Liver (tissue), 8 donors: ENCODE measurements at regions not wholly inside any gene's neighbourhood (a gene's known extent, or its start where the extent isn't known, plus 50 kb on each side); places are given as distances from the start of the nearest gene placed in this dataset.

Experiments
- DNase-seq: peaks from one replicate; pipeline ENCODE4 v3.0.0-alpha.2; 2017; ENCODE audit warnings: low spot score
- H3K27ac ChIP-seq, 2 donors: one replicate each; pipeline ENCODE4 v1.7.0; 2013; ENCODE audit warnings: inconsistent platforms in 2 of 2, low read length in 2 of 2, control low read depth in 1 of 2, low read depth in 1 of 2, mild to moderate bottlenecking in 1 of 2
- H3K27me3 ChIP-seq, 4 donors: one replicate each; pipeline versions ENCODE4 v1.6.1 to v1.7.0; 2013; ENCODE audit warnings: low read length in 3 of 4, inconsistent platforms in 1 of 4, mild to moderate bottlenecking in 1 of 4, moderate library complexity in 1 of 4; ENCODE audit not compliant: control insufficient read depth in 4 of 4, insufficient read depth in 4 of 4
- H3K36me3 ChIP-seq, 4 donors: one replicate each; pipeline versions ENCODE4 v1.6.1 to v1.7.0; 2013; ENCODE audit warnings: low read length in 3 of 4, mild to moderate bottlenecking in 3 of 4, low read depth in 1 of 4, moderate library complexity in 1 of 4; ENCODE audit not compliant: control insufficient read depth in 4 of 4, insufficient read depth in 3 of 4
- H3K4me1 ChIP-seq, 4 donors: one replicate each; pipeline versions ENCODE4 v1.6.1 to v1.7.0; 2013; ENCODE audit warnings: low read length in 3 of 4, mild to moderate bottlenecking in 3 of 4, moderate library complexity in 1 of 4; ENCODE audit not compliant: control insufficient read depth in 4 of 4, insufficient read depth in 4 of 4
- H3K4me3 ChIP-seq, 3 donors: one replicate each; pipeline versions ENCODE4 v1.6.1 to v1.7.0; 2013; ENCODE audit warnings: low read length in 3 of 3, control low read depth in 1 of 3, low read depth in 1 of 3, mild to moderate bottlenecking in 1 of 3
- H3K9ac ChIP-seq, 2 donors: one replicate each; pipeline ENCODE4 v1.7.0; 2013; ENCODE audit warnings: low read length in 2 of 2, mild to moderate bottlenecking in 2 of 2, moderate library complexity in 2 of 2, control low read depth in 1 of 2, low read depth in 1 of 2
- H3K9me3 ChIP-seq, 4 donors: one replicate each; pipeline versions ENCODE4 v1.6.1 to v1.7.0; 2013; ENCODE audit warnings: low read length in 3 of 4; ENCODE audit not compliant: control insufficient read depth in 4 of 4
- EGR1 ChIP-seq, 2 donors: IDR thresholded peaks; 2 replicates each; pipeline ENCODE4 v1.6.1; 2016 to 2018; ENCODE audit warnings: antibody characterized with exemption in 2 of 2, low read depth in 2 of 2
- FOXA1 ChIP-seq: IDR thresholded peaks from 2 replicates; pipeline ENCODE4 v1.6.1; 2016; ENCODE audit warnings: antibody characterized with exemption
- FOXA2 ChIP-seq: IDR thresholded peaks from 2 replicates; pipeline ENCODE4 v1.6.1; 2016; ENCODE audit warnings: antibody characterized with exemption
- GABPA ChIP-seq, 2 donors: IDR thresholded peaks in 1 of 2; conservative IDR thresholded peaks in 1 of 2; 2 replicates each; pipeline ENCODE4 v1.6.1; 2016; ENCODE audit warnings: antibody characterized with exemption in 2 of 2, mild to moderate bottlenecking in 1 of 2, moderate library complexity in 1 of 2
- HNF4A ChIP-seq, 2 donors: conservative IDR thresholded peaks; 2 replicates each; pipeline ENCODE4 v1.6.1; 2016; ENCODE audit warnings: antibody characterized with exemption in 2 of 2, mild to moderate bottlenecking in 2 of 2
- NR2F2 ChIP-seq: IDR thresholded peaks from 2 replicates; pipeline ENCODE4 v1.6.1; 2016; ENCODE audit warnings: antibody characterized with exemption
- RAD21 ChIP-seq, 2 donors: IDR thresholded peaks; 2 replicates each; pipeline ENCODE4 v1.6.1; 2016; ENCODE audit warnings: antibody characterized with exemption in 2 of 2, mild to moderate bottlenecking in 2 of 2
- RXRA ChIP-seq, 2 donors: IDR thresholded peaks; 2 replicates each; pipeline ENCODE4 v1.6.1; 2017 to 2018; ENCODE audit warnings: antibody characterized with exemption in 2 of 2, mild to moderate bottlenecking in 1 of 2
- TAF1 ChIP-seq: conservative IDR thresholded peaks from 2 replicates; pipeline ENCODE4 v1.6.1; 2016; ENCODE audit warnings: antibody characterized with exemption, mild to moderate bottlenecking
- YY1 ChIP-seq: IDR thresholded peaks from 2 replicates; pipeline ENCODE4 v1.6.1; 2016; ENCODE audit warnings: antibody characterized with exemption, mild to moderate bottlenecking
- WGBS: extraction: QIAGEN DNeasy Blood & Tissue Kit; methylation state at CpG from one replicate; pipeline ENCODE4 v1.1.7; 2013; 5-methylcytosine and 5-hydroxymethylcytosine counted together
- TF ChIP-seq, protein P1 (sequence below): fragments of 150-350 bp; IDR thresholded peaks from 2 replicates; pipeline ENCODE4 v1.5.1; 2017; ENCODE audit warnings: improper control_type of control experiment, low read depth, low read length; ENCODE audit not compliant: missing input control
- TF ChIP-seq, protein P2 (sequence below): IDR thresholded peaks from 2 replicates; pipeline ENCODE4 v1.6.1; 2016; ENCODE audit warnings: antibody characterized with exemption
- TF ChIP-seq, protein P3 (sequence below): IDR thresholded peaks from 2 replicates; pipeline ENCODE4 v1.6.1; 2016; ENCODE audit warnings: antibody characterized with exemption, mild to moderate bottlenecking
- TF ChIP-seq, protein P4 (sequence below): IDR thresholded peaks from 2 replicates; pipeline ENCODE4 v1.6.1; 2016; ENCODE audit warnings: antibody characterized with exemption
- donor health status: healthy.
- donor health status: healthy.
- donor health status: healthy.
- donor health status: healthy.
- donor health status: healthy.

DNA sequence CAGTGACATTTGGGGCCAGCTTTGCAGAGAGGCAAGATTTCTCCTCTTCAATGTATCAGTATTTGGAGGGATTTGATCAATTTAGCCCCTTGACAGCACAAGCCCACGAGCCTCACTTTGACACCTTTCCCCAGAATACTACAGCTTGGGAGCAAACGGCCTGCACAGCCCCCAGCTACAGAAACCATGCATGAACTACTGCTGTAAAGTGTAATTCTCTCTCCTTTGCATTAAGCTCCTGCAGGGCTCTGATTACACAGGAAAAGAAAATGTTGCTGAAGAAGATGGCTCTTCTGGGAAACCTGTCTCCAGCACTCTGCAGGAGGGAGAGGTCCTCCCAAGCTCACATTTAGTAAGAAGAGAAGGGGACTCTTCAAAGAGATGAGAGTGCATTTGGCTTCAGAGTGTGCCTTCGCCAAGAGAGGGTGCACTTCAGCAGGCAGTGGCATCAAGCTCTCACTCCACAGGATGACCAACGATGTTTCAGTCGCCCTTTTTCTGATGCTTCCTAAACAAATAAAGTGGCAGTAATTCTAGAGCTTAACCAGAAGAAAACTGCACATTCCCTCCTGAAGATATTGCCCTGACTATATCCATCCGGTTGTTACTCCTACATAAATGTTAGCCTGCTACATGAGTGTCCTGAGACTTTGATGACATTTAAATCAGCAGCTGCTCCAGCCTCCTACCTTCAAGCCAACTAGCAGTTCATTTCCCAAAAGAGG is 272.2 kb downstream of the AUH start:
- Histone ChIP-seq H3K27ac (no peak overlapping the region), H3K4me1 (no peaks in the 10 kb centered on the region), H3K4me3 (no peak overlapping the region), H3K9ac (no peak overlapping the region), H3K9me3 (no peaks in the 10 kb centered on the region), H3K27me3 (no peaks in the 10 kb centered on the region), H3K36me3 (no peaks in the 10 kb centered on the region)
- WGBS = 35% methylated on average over 6 of the region's 6 CpGs
- DNase-seq = no peak
- TF ChIP-seq, protein P1, sequence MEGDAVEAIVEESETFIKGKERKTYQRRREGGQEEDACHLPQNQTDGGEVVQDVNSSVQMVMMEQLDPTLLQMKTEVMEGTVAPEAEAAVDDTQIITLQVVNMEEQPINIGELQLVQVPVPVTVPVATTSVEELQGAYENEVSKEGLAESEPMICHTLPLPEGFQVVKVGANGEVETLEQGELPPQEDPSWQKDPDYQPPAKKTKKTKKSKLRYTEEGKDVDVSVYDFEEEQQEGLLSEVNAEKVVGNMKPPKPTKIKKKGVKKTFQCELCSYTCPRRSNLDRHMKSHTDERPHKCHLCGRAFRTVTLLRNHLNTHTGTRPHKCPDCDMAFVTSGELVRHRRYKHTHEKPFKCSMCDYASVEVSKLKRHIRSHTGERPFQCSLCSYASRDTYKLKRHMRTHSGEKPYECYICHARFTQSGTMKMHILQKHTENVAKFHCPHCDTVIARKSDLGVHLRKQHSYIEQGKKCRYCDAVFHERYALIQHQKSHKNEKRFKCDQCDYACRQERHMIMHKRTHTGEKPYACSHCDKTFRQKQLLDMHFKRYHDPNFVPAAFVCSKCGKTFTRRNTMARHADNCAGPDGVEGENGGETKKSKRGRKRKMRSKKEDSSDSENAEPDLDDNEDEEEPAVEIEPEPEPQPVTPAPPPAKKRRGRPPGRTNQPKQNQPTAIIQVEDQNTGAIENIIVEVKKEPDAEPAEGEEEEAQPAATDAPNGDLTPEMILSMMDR = peak; percentile 43
- TF ChIP-seq, protein P2, sequence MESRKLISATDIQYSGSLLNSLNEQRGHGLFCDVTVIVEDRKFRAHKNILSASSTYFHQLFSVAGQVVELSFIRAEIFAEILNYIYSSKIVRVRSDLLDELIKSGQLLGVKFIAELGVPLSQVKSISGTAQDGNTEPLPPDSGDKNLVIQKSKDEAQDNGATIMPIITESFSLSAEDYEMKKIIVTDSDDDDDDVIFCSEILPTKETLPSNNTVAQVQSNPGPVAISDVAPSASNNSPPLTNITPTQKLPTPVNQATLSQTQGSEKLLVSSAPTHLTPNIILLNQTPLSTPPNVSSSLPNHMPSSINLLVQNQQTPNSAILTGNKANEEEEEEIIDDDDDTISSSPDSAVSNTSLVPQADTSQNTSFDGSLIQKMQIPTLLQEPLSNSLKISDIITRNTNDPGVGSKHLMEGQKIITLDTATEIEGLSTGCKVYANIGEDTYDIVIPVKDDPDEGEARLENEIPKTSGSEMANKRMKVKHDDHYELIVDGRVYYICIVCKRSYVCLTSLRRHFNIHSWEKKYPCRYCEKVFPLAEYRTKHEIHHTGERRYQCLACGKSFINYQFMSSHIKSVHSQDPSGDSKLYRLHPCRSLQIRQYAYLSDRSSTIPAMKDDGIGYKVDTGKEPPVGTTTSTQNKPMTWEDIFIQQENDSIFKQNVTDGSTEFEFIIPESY = no peak
- peak; percentile 85 to 90 for TF ChIP-seq RAD21 (IDR thresholded peaks at IDR 0.05)
- TF ChIP-seq GABPA (IDR thresholded peaks at IDR 0.05 in 1 of 2, conservative IDR thresholded peaks at IDR 0.05 in 1 of 2) = no peak

DNA sequence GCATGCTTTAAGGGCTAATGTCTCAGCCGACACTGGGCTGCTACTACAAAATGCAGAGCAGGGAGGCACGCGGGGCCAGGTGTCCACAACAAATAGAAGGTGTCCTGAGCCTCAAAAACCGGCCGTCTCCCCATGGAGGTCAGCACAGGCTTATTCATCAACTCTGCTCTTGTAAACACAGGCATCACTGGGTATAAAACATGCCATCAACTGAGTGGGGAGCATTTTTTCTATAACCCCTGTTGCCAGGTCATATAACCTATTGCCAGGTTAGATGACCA is 271.6 kb downstream of the AUH start:
- Histone ChIP-seq H3K4me1 (no peaks in the 10 kb centered on the region), H3K27me3 (no peaks in the 10 kb centered on the region), H3K9ac (no peak overlapping the region), H3K36me3 (no peaks in the 10 kb centered on the region), H3K9me3 (no peaks in the 10 kb centered on the region), H3K27ac (no peak overlapping the region), H3K4me3 (no peak overlapping the region)
- 85% methylated on average over 5 of the region's 5 CpGs for WGBS
- DNase-seq = no peak
- TF ChIP-seq RXRA (IDR thresholded peaks at IDR 0.05) = no peak
- no peak for TF ChIP-seq GABPA (IDR thresholded peaks at IDR 0.05 in 1 of 2, conservative IDR thresholded peaks at IDR 0.05 in 1 of 2)
- TF ChIP-seq FOXA2 = no peak
- TF ChIP-seq, protein P2 = no peak
- TF ChIP-seq TAF1 = no peak
- TF ChIP-seq NR2F2 = no peak
- TF ChIP-seq, protein P3, sequence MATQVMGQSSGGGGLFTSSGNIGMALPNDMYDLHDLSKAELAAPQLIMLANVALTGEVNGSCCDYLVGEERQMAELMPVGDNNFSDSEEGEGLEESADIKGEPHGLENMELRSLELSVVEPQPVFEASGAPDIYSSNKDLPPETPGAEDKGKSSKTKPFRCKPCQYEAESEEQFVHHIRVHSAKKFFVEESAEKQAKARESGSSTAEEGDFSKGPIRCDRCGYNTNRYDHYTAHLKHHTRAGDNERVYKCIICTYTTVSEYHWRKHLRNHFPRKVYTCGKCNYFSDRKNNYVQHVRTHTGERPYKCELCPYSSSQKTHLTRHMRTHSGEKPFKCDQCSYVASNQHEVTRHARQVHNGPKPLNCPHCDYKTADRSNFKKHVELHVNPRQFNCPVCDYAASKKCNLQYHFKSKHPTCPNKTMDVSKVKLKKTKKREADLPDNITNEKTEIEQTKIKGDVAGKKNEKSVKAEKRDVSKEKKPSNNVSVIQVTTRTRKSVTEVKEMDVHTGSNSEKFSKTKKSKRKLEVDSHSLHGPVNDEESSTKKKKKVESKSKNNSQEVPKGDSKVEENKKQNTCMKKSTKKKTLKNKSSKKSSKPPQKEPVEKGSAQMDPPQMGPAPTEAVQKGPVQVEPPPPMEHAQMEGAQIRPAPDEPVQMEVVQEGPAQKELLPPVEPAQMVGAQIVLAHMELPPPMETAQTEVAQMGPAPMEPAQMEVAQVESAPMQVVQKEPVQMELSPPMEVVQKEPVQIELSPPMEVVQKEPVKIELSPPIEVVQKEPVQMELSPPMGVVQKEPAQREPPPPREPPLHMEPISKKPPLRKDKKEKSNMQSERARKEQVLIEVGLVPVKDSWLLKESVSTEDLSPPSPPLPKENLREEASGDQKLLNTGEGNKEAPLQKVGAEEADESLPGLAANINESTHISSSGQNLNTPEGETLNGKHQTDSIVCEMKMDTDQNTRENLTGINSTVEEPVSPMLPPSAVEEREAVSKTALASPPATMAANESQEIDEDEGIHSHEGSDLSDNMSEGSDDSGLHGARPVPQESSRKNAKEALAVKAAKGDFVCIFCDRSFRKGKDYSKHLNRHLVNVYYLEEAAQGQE = no peak
- no peak for TF ChIP-seq YY1
- TF ChIP-seq, protein P4, sequence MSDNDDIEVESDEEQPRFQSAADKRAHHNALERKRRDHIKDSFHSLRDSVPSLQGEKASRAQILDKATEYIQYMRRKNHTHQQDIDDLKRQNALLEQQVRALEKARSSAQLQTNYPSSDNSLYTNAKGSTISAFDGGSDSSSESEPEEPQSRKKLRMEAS = no peak
- no peak for TF ChIP-seq EGR1 (IDR thresholded peaks at IDR 0.05; ENCODE audit: low read depth in 2 of 2)
- TF ChIP-seq HNF4A (conservative IDR thresholded peaks at IDR 0.05) = no peak
- TF ChIP-seq, protein P1 = no peak
- TF ChIP-seq FOXA1 = no peak
- TF ChIP-seq RAD21 (IDR thresholded peaks at IDR 0.05) = no peak
